ENCODE measurements at regions not wholly inside any gene's neighbourhood (a gene's known extent, or its start where the extent isn't known, plus 50 kb on each side); places are given as distances from the start of the nearest gene placed in this dataset.

GRCh38 chr4:179307297-179308136, 1865.3 kb upstream of the AGA start:
- DNase-seq: no peak
- H3K4me3 ChIP-seq: no peak overlapping the region
- H3K9me3 ChIP-seq: peaks cover 0 to 59% (median 36%) of the 10 kb centered on the region in 8 donors
- no peaks in the 10 kb centered on the region for H3K4me1 ChIP-seq
- no peaks in the 10 kb centered on the region for H3K27me3 ChIP-seq (replicated peaks in 1 of 7)
- WGBS, 5 donors: 67 to 84% (median 78%) methylated on average over 4 of the region's 4 CpGs
- H3K27ac ChIP-seq: no peak overlapping the region
- TF ChIP-seq CTCF (IDR thresholded peaks at IDR 0.05 in 8 of 11, conservative IDR thresholded peaks at IDR 0.05 in 3 of 11): peak in 5 of 11 experiments; percentile 23 to 51 (median 31)
- no peak for TF ChIP-seq POLR2A (IDR thresholded peaks at IDR 0.05)
- intact Hi-C loops (cut with DNase I; ENCODE audit: low total_unique reads): no loop called here
- no peaks in the 10 kb centered on the region for H3K36me3 ChIP-seq

- intact Hi-C loops (cut with DNase I; ENCODE audit: low total_unique reads): no loop called here
- no peak for TF ChIP-seq POLR2A (IDR thresholded peaks at IDR 0.05)
- TF ChIP-seq POLR2AphosphoS5 (IDR thresholded peaks at IDR 0.05): no peak
- no peak for TF ChIP-seq CTCF (IDR thresholded peaks at IDR 0.05 in 8 of 11, conservative IDR thresholded peaks at IDR 0.05 in 3 of 11)
- Histone ChIP-seq H3K36me3 (no peaks in the 10 kb centered on the region), H3K9me3 (peaks cover 0 to 37% (median 24%) of the 10 kb centered on the region in 8 donors), H3K4me1 (no peaks in the 10 kb centered on the region), H3K4me3 (no peak overlapping the region), H3K27ac (no peak overlapping the region), H3K27me3 (replicated peaks in 1 of 7) (no peaks in the 10 kb centered on the region)
- WGBS, 5 donors: 86 to 100% (median 93%) methylated on average over 1 of the region's 1 CpG; no CpG with 5 or more reads in 1 of the 5 donors
- DNase-seq: no peak
Measured at GRCh38 chr4:179313823-179314222, 1871.6 kb upstream of the AGA start.

GRCh38 chr4:179325181-179325580, 1882.9 kb upstream of the AGA start:
- TF ChIP-seq POLR2A (IDR thresholded peaks at IDR 0.05) (no peak), CTCF (IDR thresholded peaks at IDR 0.05 in 8 of 11, conservative IDR thresholded peaks at IDR 0.05 in 3 of 11) (no peak), POLR2AphosphoS5 (IDR thresholded peaks at IDR 0.05) (no peak)
- intact Hi-C loops (cut with DNase I; ENCODE audit: low total_unique reads): no loop called here
- WGBS, 5 donors: 78 to 91% (median 86%) methylated on average over 2 of the region's 2 CpGs
- H3K27ac ChIP-seq: no peak overlapping the region
- H3K36me3 ChIP-seq: no peaks in the 10 kb centered on the region
- DNase-seq: no peak
- H3K4me3 ChIP-seq: no peak overlapping the region
- H3K4me1 ChIP-seq: no peaks in the 10 kb centered on the region
- peaks cover 0 to 5% (median 0%) of the 10 kb centered on the region in 8 donors for H3K9me3 ChIP-seq
- H3K27me3 ChIP-seq (replicated peaks in 1 of 7): no peaks in the 10 kb centered on the region

GRCh38 chr4:179328627-179329026, 1886.4 kb upstream of the AGA start:
- Histone ChIP-seq H3K9me3 (no peaks in the 10 kb centered on the region), H3K36me3 (no peaks in the 10 kb centered on the region), H3K27me3 (replicated peaks in 1 of 7) (no peaks in the 10 kb centered on the region), H3K27ac (no peak overlapping the region), H3K4me1 (no peaks in the 10 kb centered on the region), H3K4me3 (no peak overlapping the region)
- no peak for DNase-seq
- intact Hi-C loops (cut with DNase I; ENCODE audit: low total_unique reads): no loop called here
- TF ChIP-seq CTCF (IDR thresholded peaks at IDR 0.05 in 8 of 11, conservative IDR thresholded peaks at IDR 0.05 in 3 of 11): no peak
- no peak for TF ChIP-seq POLR2AphosphoS5 (IDR thresholded peaks at IDR 0.05)
- no peak for TF ChIP-seq POLR2A (IDR thresholded peaks at IDR 0.05)
- WGBS, 5 donors: 74 to 85% (median 82%) methylated on average over 8 of the region's 8 CpGs
